ENCODE measurements at regions not wholly inside any gene's neighbourhood (a gene's known extent, or its start where the extent isn't known, plus 50 kb on each side); places are given as distances from the start of the nearest gene placed in this dataset.

GRCh38 chr4:156362581-156362980 is 408.9 kb upstream of the CTSO start:
- intact Hi-C loops (cut with micrococcal nuclease; ENCODE audit: unreplicated experiment), result no loop called here
- Histone ChIP-seq H3K4me2 (no peak overlapping the region), H3K9me3 (ENCODE audit: insufficient read depth, low read depth) (no peaks in the 10 kb centered on the region), H3K4me3 (no peak overlapping the region), H3K36me3 (ENCODE audit: low read depth) (no peaks in the 10 kb centered on the region), H3K9me2 (ENCODE audit: insufficient read depth) (no peaks in the 10 kb centered on the region), H3F3A (ENCODE audit: insufficient read depth, low read depth) (no peaks in the 10 kb centered on the region; the same call in 1 of the 2 replicates), H3K79me2 (ENCODE audit: low read depth) (no peaks in the 10 kb centered on the region), H3K27me3 (ENCODE audit: insufficient read depth, low read depth) (no peaks in the 10 kb centered on the region), H3K4me1 (replicated peaks; ENCODE audit: insufficient read depth) (no peaks in the 10 kb centered on the region), H3K27ac (no peak overlapping the region), H2AFZ (no peak overlapping the region), H4K20me1 (ENCODE audit: insufficient read depth) (no peaks in the 10 kb centered on the region)
- TF ChIP-seq, protein P1, sequence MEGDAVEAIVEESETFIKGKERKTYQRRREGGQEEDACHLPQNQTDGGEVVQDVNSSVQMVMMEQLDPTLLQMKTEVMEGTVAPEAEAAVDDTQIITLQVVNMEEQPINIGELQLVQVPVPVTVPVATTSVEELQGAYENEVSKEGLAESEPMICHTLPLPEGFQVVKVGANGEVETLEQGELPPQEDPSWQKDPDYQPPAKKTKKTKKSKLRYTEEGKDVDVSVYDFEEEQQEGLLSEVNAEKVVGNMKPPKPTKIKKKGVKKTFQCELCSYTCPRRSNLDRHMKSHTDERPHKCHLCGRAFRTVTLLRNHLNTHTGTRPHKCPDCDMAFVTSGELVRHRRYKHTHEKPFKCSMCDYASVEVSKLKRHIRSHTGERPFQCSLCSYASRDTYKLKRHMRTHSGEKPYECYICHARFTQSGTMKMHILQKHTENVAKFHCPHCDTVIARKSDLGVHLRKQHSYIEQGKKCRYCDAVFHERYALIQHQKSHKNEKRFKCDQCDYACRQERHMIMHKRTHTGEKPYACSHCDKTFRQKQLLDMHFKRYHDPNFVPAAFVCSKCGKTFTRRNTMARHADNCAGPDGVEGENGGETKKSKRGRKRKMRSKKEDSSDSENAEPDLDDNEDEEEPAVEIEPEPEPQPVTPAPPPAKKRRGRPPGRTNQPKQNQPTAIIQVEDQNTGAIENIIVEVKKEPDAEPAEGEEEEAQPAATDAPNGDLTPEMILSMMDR (conservative IDR thresholded peaks at IDR 0.05), result no peak
- TF ChIP-seq EZH2 (IDR thresholded peaks at IDR 0.05; ENCODE audit: low read depth), result no peak
- DNase-seq, result no peak
- BruUV-seq (replicated peaks), result no TSS peak
- CTCF ChIA-PET, result no interaction called here
- POLR2A ChIA-PET (ENCODE audit: unreplicated experiment), result no interaction called here

GRCh38 chr4:156347412-156348075 is 393.9 kb upstream of the CTSO start:
- POLR2A ChIA-PET (ENCODE audit: unreplicated experiment), result interaction anchor here (0.6 kb wide), 1 partner anchor 394 kb away, joined by 4 read pairs; the partner anchor contains the start of gene CTSO
- peaks cover 10% of the 10 kb centered on the region; the same call in 1 of the 2 replicates for H3F3A ChIP-seq (ENCODE audit: insufficient read depth, low read depth)
- H3K9me3 ChIP-seq (ENCODE audit: insufficient read depth, low read depth), result no peaks in the 10 kb centered on the region
- H3K9me2 ChIP-seq (ENCODE audit: insufficient read depth), result no peaks in the 10 kb centered on the region
- BruUV-seq (replicated peaks), result no TSS peak
- no peaks in the 10 kb centered on the region for H3K79me2 ChIP-seq (ENCODE audit: low read depth)
- H3K27me3 ChIP-seq (ENCODE audit: insufficient read depth, low read depth), result no peaks in the 10 kb centered on the region
- peak; percentile 15 to 53 for DNase-seq
- CTCF ChIA-PET, result no interaction called here
- H3K27ac ChIP-seq, result peak overlapping the region; percentile 60
- intact Hi-C loops (cut with micrococcal nuclease; ENCODE audit: unreplicated experiment), result no loop called here
- no peaks in the 10 kb centered on the region for H3K36me3 ChIP-seq (ENCODE audit: low read depth)
- TF ChIP-seq, protein P1 (conservative IDR thresholded peaks at IDR 0.05), result no peak
- TF ChIP-seq EZH2 (IDR thresholded peaks at IDR 0.05; ENCODE audit: low read depth), result no peak
- H3K4me2 ChIP-seq, result peak overlapping the region; percentile 28; the same call in 1 of the 2 replicates
- H4K20me1 ChIP-seq (ENCODE audit: insufficient read depth), result no peaks in the 10 kb centered on the region
- no peak overlapping the region for H2AFZ ChIP-seq
- H3K4me1 ChIP-seq (replicated peaks; ENCODE audit: insufficient read depth), result peaks cover 17% of the 10 kb centered on the region
- H3K4me3 ChIP-seq, result no peak overlapping the region

GRCh38 chr4:156346959-156347385 is 393.3 kb upstream of the CTSO start:
- CTCF ChIA-PET, result no interaction called here
- no peak for TF ChIP-seq EZH2 (IDR thresholded peaks at IDR 0.05; ENCODE audit: low read depth)
- TF ChIP-seq, protein P1 (conservative IDR thresholded peaks at IDR 0.05), result no peak
- Histone ChIP-seq H3K4me3 (no peak overlapping the region), H3K27me3 (ENCODE audit: insufficient read depth, low read depth) (no peaks in the 10 kb centered on the region), H3F3A (ENCODE audit: insufficient read depth, low read depth) (peaks cover 10% of the 10 kb centered on the region; the same call in 1 of the 2 replicates), H3K36me3 (ENCODE audit: low read depth) (no peaks in the 10 kb centered on the region), H3K27ac (peak overlapping the region; percentile 60), H3K4me1 (replicated peaks; ENCODE audit: insufficient read depth) (peaks cover 17% of the 10 kb centered on the region), H3K9me3 (ENCODE audit: insufficient read depth, low read depth) (no peaks in the 10 kb centered on the region), H3K79me2 (ENCODE audit: low read depth) (no peaks in the 10 kb centered on the region), H2AFZ (no peak overlapping the region), H3K9me2 (ENCODE audit: insufficient read depth) (no peaks in the 10 kb centered on the region), H4K20me1 (ENCODE audit: insufficient read depth) (no peaks in the 10 kb centered on the region), H3K4me2 (peak overlapping the region; percentile 28; the same call in 1 of the 2 replicates)
- no TSS peak for BruUV-seq (replicated peaks)
- no peak for DNase-seq
- intact Hi-C loops (cut with micrococcal nuclease; ENCODE audit: unreplicated experiment), result no loop called here
- POLR2A ChIA-PET (ENCODE audit: unreplicated experiment), result interaction anchor here (0.6 kb wide), 1 partner anchor 393 kb away, joined by 4 read pairs; the partner anchor contains the start of gene CTSO
